Body of pancreas (tissue), 4 donors: ENCODE measurements at regions not wholly inside any gene's neighbourhood (a gene's known extent, or its start where the extent isn't known, plus 50 kb on each side); places are given as distances from the start of the nearest gene placed in this dataset.

Experiments
- ATAC-seq: fragments of 150-250 bp; one replicate; pipeline ENCODE4 v1.9.1; 2016
- DNase-seq, 4 donors: peaks; one replicate each; pipeline ENCODE4 v3.0.0-alpha.2; 2019
- H3K27ac ChIP-seq, 4 donors: fragments of 200-600 bp; sonication (generic); 1 replicate in 3 of 4; 2 replicates in 1 of 4; pipeline versions ENCODE4 v1.5.1 to v1.6.1; 2016 to 2019; ENCODE audit warnings: mild to moderate bottlenecking in 1 of 4, mixed read lengths in 1 of 4, moderate library complexity in 1 of 4
- H3K27me3 ChIP-seq, 2 donors: fragments of 200-600 bp; sonication (generic); one replicate each; pipeline ENCODE4 v1.6.0; 2016; ENCODE audit warnings: mild to moderate bottlenecking in 1 of 2
- H3K36me3 ChIP-seq, 2 donors: fragments of 200-600 bp; sonication (generic); replicated peaks in 1 of 2; 2 replicates each; pipeline ENCODE4 v1.5.1; 2016; ENCODE audit warnings: low read depth in 2 of 2; ENCODE audit not compliant: insufficient read depth in 1 of 2
- H3K4me1 ChIP-seq: fragments of 200-600 bp; sonication (generic); one replicate; pipeline ENCODE4 v1.6.0; 2016
- H3K4me3 ChIP-seq, 2 donors: fragments of 200-600 bp; sonication (generic); 1 replicate in 1 of 2; 2 replicates in 1 of 2; pipeline ENCODE4 v1.5.1; 2016 to 2019
- H3K9me3 ChIP-seq, 3 donors: fragments of 200-600 bp; sonication (generic); 1 replicate in 2 of 3; 2 replicates in 1 of 3; pipeline ENCODE4 v1.5.1; 2016
- POLR2A ChIP-seq, 3 donors: fragments of 450-650 bp; IDR thresholded peaks; one replicate each; pipeline ENCODE4 v1.6.1; 2016; ENCODE audit warnings: antibody characterized with exemption in 3 of 3, mild to moderate bottlenecking in 2 of 3
- WGBS, 2 donors: methylation state at CpG; one replicate each; pipeline ENCODE4 v1.1.5; 2017; 5-methylcytosine and 5-hydroxymethylcytosine counted together
- intact Hi-C: fragments of 100-400 bp; cut with DNase I; formaldehyde crosslinking; loops from one replicate; pipeline ENCODE4 v1.15.1; 2023
- TF ChIP-seq, protein P1 (sequence below), 7 experiments: fragments of 450-650 bp in 4 of 7; fragments of 200-600 bp in 3 of 7; sonication (generic) in 3 of 7; IDR thresholded peaks; one replicate each; pipeline ENCODE4 v1.5.1; 2016 to 2019; ENCODE audit warnings: antibody characterized with exemption in 7 of 7

DNA sequence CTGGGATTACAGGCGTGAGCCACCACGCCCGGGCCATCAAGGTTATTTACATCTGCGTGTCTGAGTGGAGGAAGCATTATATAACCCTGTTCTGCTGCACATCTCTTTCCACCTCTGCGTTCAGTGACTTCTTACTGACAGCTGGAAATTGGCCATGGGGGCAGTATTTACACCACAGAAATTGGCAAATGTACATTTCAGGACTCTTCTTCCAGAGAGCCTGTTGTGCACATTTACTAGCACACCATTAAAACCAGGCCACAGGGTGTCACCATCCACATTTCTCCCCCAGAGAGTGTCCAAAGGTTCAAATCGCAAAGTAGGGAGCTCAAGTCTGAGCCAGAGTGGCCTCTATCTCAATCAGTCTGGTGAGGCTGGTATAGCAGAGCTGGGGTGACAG, 62.9 kb upstream of the SNX9 start:
- Histone ChIP-seq H3K4me3 (no peak overlapping the region), H3K4me1 (peaks cover 28% of the 10 kb centered on the region), H3K27me3 (no peaks in the 10 kb centered on the region), H3K9me3 (no peaks in the 10 kb centered on the region), H3K27ac (no peak overlapping the region), H3K36me3 (no peaks in the 10 kb centered on the region)
- no peak for TF ChIP-seq POLR2A (IDR thresholded peaks at IDR 0.05)
- TF ChIP-seq, protein P1, sequence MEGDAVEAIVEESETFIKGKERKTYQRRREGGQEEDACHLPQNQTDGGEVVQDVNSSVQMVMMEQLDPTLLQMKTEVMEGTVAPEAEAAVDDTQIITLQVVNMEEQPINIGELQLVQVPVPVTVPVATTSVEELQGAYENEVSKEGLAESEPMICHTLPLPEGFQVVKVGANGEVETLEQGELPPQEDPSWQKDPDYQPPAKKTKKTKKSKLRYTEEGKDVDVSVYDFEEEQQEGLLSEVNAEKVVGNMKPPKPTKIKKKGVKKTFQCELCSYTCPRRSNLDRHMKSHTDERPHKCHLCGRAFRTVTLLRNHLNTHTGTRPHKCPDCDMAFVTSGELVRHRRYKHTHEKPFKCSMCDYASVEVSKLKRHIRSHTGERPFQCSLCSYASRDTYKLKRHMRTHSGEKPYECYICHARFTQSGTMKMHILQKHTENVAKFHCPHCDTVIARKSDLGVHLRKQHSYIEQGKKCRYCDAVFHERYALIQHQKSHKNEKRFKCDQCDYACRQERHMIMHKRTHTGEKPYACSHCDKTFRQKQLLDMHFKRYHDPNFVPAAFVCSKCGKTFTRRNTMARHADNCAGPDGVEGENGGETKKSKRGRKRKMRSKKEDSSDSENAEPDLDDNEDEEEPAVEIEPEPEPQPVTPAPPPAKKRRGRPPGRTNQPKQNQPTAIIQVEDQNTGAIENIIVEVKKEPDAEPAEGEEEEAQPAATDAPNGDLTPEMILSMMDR (IDR thresholded peaks at IDR 0.05) = no peak
- ATAC-seq = no peak
- WGBS, 2 donors = 90 to 98% methylated on average over 6 of the region's 6 CpGs
- DNase-seq = no peak
- intact Hi-C loops = no loop called here

DNA sequence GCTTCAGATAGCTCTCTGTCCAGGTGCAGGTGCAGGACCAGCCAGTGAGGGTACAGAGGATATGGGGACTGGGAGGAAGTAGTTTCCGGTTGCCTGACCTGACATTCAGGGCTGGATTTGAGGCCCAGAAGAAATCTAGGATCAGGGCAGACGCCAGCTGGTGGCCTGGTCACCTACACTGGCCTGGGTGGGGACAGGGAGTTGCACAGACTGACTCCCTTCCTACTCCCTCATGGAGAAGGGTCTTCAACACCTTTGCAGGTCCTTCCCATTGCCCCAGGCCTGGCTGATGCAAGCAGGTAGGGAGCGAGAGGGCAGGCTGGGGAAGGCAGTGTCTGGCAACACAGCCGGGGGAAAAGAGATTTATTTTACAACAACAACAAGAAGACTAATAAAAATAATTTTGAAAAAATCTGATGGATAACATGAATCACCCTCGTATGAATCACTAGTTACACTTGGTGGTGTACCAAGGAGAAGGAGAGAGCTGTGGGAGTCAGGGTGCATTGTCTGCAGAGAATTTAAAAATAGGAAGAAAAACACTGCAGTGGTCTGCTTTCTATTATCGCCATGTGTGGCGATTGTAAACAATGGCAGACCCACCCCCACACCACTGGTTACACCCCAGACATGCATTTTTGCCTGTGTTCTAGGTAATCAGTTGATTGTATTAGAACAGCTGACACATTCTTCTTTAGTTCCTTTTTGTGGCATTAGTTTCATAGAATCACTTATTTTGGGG, 62.3 kb upstream of the SNX9 start:
- WGBS, 2 donors = 75 to 80% methylated on average over 7 of the region's 7 CpGs
- no peak overlapping the region for H3K27ac ChIP-seq
- intact Hi-C loops = no loop called here
- ATAC-seq = no peak
- no peaks in the 10 kb centered on the region for H3K9me3 ChIP-seq
- no peak for DNase-seq
- TF ChIP-seq, protein P1 (IDR thresholded peaks at IDR 0.05) = no peak
- TF ChIP-seq POLR2A (IDR thresholded peaks at IDR 0.05) = no peak
- H3K27me3 ChIP-seq = no peaks in the 10 kb centered on the region
- peaks cover 28% of the 10 kb centered on the region for H3K4me1 ChIP-seq
- no peak overlapping the region for H3K4me3 ChIP-seq
- no peaks in the 10 kb centered on the region for H3K36me3 ChIP-seq

DNA sequence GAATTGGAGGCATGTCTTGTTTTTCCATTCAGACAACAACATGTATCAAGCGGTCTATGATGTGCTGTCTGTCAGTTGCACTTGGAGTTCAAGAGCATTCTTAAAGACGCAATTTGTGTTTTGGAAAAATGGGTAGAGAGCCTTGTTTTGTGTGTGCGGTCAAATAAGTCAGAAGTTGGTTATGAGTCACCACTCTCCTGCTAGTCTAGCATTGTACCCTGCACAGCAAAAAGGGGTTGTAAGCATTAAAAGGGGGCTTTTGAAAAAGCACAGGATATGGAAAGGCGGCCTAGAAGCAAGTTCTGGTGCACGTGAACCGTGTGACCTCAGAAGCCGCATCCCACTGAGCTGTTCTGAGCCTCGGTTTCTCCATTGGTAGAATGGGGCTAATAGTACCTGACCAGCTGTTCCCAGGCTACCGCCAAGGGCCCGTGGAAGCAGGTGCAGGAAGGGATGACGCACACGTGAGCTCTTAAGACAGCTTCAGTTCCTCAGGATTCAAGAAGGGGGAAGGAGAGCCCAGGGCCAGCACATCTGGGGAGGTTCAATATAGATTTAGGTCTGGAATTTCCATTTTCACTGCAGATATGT, 61.6 kb upstream of the SNX9 start:
- Histone ChIP-seq H3K4me3 (no peak overlapping the region), H3K27ac (no peak overlapping the region), H3K36me3 (no peaks in the 10 kb centered on the region), H3K9me3 (no peaks in the 10 kb centered on the region), H3K4me1 (peaks cover 28% of the 10 kb centered on the region), H3K27me3 (no peaks in the 10 kb centered on the region)
- DNase-seq (no peak), ATAC-seq (no peak)
- WGBS, 2 donors = 86 to 88% methylated on average over 12 of the region's 12 CpGs
- intact Hi-C loops = no loop called here
- TF ChIP-seq POLR2A (IDR thresholded peaks at IDR 0.05) = no peak
- TF ChIP-seq, protein P1 (IDR thresholded peaks at IDR 0.05) = no peak

DNA sequence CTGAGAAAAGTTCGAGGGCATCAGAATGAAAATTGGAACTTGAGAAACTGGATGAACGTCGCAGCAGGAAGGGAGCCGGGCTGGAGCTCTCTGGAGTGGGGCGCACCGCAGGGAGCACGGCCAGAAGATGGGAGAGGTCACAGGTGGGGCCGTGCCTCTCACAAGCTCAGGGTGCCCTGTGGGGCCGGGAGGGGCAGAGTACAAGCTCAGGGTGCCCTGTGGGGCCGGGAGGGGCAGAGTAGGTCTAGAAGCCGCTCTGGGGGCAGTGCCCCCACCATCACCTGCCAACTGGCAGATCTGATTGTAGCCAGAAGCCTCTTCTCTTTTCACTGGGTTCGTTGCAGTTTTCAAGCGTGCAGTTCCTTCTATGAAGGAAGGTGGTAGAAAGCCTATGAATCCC, 61.1 kb upstream of the SNX9 start:
- Histone ChIP-seq H3K9me3 (no peaks in the 10 kb centered on the region), H3K27me3 (no peaks in the 10 kb centered on the region), H3K36me3 (no peaks in the 10 kb centered on the region), H3K4me3 (no peak overlapping the region), H3K27ac (peak overlapping the region in 1 of 4 donors; percentile 82), H3K4me1 (peaks cover 25% of the 10 kb centered on the region)
- TF ChIP-seq, protein P1 (IDR thresholded peaks at IDR 0.05) = no peak
- no peak for TF ChIP-seq POLR2A (IDR thresholded peaks at IDR 0.05)
- ATAC-seq (no peak), DNase-seq (no peak)
- intact Hi-C loops = no loop called here
- 89% methylated on average over 10 to 13 of the region's 13 CpGs for WGBS, 2 donors

DNA sequence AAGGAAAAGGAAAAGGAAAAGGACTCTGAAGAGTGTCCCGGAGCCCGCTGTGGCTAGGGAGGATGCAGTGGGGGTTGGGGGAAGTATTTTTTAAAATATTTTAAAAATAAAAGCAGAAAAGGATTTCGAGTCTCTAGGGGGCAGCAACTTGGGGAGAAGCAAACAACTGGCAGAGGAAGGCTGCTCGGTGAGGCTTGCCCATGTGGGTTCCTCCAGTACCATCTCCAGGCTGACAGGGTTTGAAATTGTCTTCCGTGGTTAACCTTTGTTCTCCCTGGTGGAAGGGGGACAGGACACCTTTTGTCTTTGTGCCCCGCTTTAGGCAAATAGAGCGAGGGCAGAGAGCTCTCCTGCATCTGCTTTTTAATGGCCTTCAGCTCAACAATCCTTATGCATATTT, 60.4 kb upstream of the SNX9 start:
- no peaks in the 10 kb centered on the region for H3K9me3 ChIP-seq
- DNase-seq (no peak), ATAC-seq (no peak)
- H3K27me3 ChIP-seq = no peaks in the 10 kb centered on the region
- TF ChIP-seq, protein P1 (IDR thresholded peaks at IDR 0.05) = no peak
- no peak for TF ChIP-seq POLR2A (IDR thresholded peaks at IDR 0.05)
- intact Hi-C loops = no loop called here
- 59 to 67% methylated on average over 7 of the region's 7 CpGs for WGBS, 2 donors
- peaks cover 23% of the 10 kb centered on the region for H3K4me1 ChIP-seq
- no peaks in the 10 kb centered on the region for H3K36me3 ChIP-seq
- peak overlapping the region; percentile 79 to 86 (median 82) for H3K27ac ChIP-seq
- no peak overlapping the region for H3K4me3 ChIP-seq
